Psoas muscle (tissue), 7 donors: ENCODE measurements at regions not wholly inside any gene's neighbourhood (a gene's known extent, or its start where the extent isn't known, plus 50 kb on each side); places are given as distances from the start of the nearest gene placed in this dataset.

ENCODE experiments used
- ATAC-seq, 4 donors: fragments of 200-7000 bp; cut with Tn5 transposase; one replicate each; pipeline ENCODE4 v1.9.1; 2020; ENCODE audit warnings: moderate library complexity in 3 of 4, mild to moderate bottlenecking in 2 of 4
- DNase-seq, 2 donors: peaks; one replicate each; pipeline ENCODE4 v3.0.0-alpha.2; 2020
- H3K27ac ChIP-seq: fragments of 200-600 bp; one replicate; pipeline ENCODE4 v1.8.0; 2022
- H3K27me3 ChIP-seq, 3 donors: fragments of 200-600 bp in 1 of 3; one replicate each; pipeline versions ENCODE4 v1.6.1 to v1.8.0; 2013 to 2022; ENCODE audit warnings: low read length in 2 of 3, mild to moderate bottlenecking in 2 of 3, moderate library complexity in 1 of 3; ENCODE audit not compliant: insufficient read depth in 3 of 3
- H3K36me3 ChIP-seq, 2 donors: fragments of 200-600 bp in 1 of 2; one replicate each; pipeline versions ENCODE4 v1.6.1 to v1.8.0; 2013 to 2022; ENCODE audit warnings: low read depth in 1 of 2, mild to moderate bottlenecking in 1 of 2, moderate library complexity in 1 of 2; ENCODE audit not compliant: insufficient read depth in 1 of 2
- H3K4me1 ChIP-seq: fragments of 200-600 bp; one replicate; pipeline ENCODE4 v1.8.0; 2022
- H3K4me3 ChIP-seq: fragments of 200-600 bp; one replicate; pipeline ENCODE4 v1.8.0; 2022; ENCODE audit warnings: mild to moderate bottlenecking
- H3K9me3 ChIP-seq: fragments of 200-600 bp; one replicate; pipeline ENCODE4 v1.8.0; 2022
- CTCF ChIP-seq: fragments of 200-600 bp; IDR thresholded peaks from one replicate; pipeline ENCODE4 v1.8.0; 2022; ENCODE audit warnings: antibody characterized with exemption
- WGBS, 3 donors: extraction: QIAGEN DNeasy Blood & Tissue Kit; methylation state at CpG; one replicate each; pipeline versions ENCODE4 v1.1.6 to v1.1.7; 2013; 5-methylcytosine and 5-hydroxymethylcytosine counted together
- intact Hi-C, 2 donors: fragments of 100-400 bp; cut with DNase I; formaldehyde crosslinking; loops; one replicate each; pipeline versions ENCODE4 v1.11.0 to v1.14.2; 2022
- donor health status: healthy with polysubstance abuse.
- donor health status: DM: no; HTN: no; CAD: no; lungs with moderate emphysema.
- donor health status: Bipolar disorder and iron deficiency.
- donor health status: healthy.
- donor health status: DM: yes; HTN: yes; CAD: no.
- donor health status: DM: no; HTN: no; CAD: no.
- donor health status: DM: yes; HTN: yes; CAD: no.

DNA sequence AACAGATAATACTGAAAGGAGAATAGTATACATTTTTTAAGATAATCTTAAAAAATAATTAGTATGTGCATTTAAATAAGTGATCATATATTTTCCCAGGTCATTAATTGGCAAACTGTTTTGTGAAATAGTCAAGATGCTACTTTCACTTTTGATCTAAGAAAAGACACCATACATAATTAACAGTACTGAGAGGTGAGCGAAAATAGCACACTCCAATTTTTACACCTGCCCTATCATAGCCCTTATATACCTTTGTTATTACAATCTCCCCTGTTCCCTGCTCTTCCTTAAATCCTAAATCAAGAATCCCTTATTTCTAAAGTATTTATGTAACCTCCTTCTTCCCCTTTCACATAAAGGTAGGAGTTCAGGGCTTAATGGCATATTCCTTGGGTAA is 500.1 kb upstream of the LRATD1 start:
- Histone ChIP-seq H3K4me3 (no peak overlapping the region), H3K9me3 (no peaks in the 10 kb centered on the region), H3K27me3 (no peaks in the 10 kb centered on the region), H3K36me3 (no peaks in the 10 kb centered on the region), H3K27ac (no peak overlapping the region), H3K4me1 (no peaks in the 10 kb centered on the region)
- intact Hi-C loops, result no loop called here
- no peak for DNase-seq
- WGBS, 3 donors, result 90 to 97% (median 93%) methylated on average over 1 of the region's 1 CpG
- TF ChIP-seq CTCF, result no peak
- no peak for ATAC-seq

GRCh38 chr2:14134771-14135170 is 497.7 kb upstream of the LRATD1 start:
- no peak overlapping the region for H3K27ac ChIP-seq
- H3K4me1 ChIP-seq, result no peaks in the 10 kb centered on the region
- no peak overlapping the region for H3K4me3 ChIP-seq
- no peak for ATAC-seq
- no peak for DNase-seq
- 14 to 31% (median 18%) methylated on average over 3 of the region's 3 CpGs for WGBS, 3 donors
- no peak for TF ChIP-seq CTCF
- H3K36me3 ChIP-seq, result no peaks in the 10 kb centered on the region
- no peaks in the 10 kb centered on the region for H3K9me3 ChIP-seq
- intact Hi-C loops, result no loop called here
- H3K27me3 ChIP-seq, result no peaks in the 10 kb centered on the region

- intact Hi-C loops, result no loop called here
- no peak overlapping the region for H3K27ac ChIP-seq
- WGBS, 3 donors, result 92 to 100% (median 94%) methylated on average over 2 of the region's 2 CpGs
- no peaks in the 10 kb centered on the region for H3K27me3 ChIP-seq
- H3K4me3 ChIP-seq, result no peak overlapping the region
- TF ChIP-seq CTCF, result no peak
- no peaks in the 10 kb centered on the region for H3K36me3 ChIP-seq
- H3K9me3 ChIP-seq, result no peaks in the 10 kb centered on the region
- ATAC-seq (no peak), DNase-seq (no peak)
- no peaks in the 10 kb centered on the region for H3K4me1 ChIP-seq
Observed at GRCh38 chr2:14136030-14136429, 496.5 kb upstream of the LRATD1 start.

- DNase-seq, result no peak
- no peak for ATAC-seq
- no peaks in the 10 kb centered on the region for H3K27me3 ChIP-seq
- no peaks in the 10 kb centered on the region for H3K36me3 ChIP-seq
- 52 to 76% (median 57%) methylated on average over 2 of the region's 2 CpGs for WGBS, 3 donors
- H3K4me1 ChIP-seq, result no peaks in the 10 kb centered on the region
- H3K27ac ChIP-seq, result no peak overlapping the region
- intact Hi-C loops, result no loop called here
- no peaks in the 10 kb centered on the region for H3K9me3 ChIP-seq
- no peak for TF ChIP-seq CTCF
- H3K4me3 ChIP-seq, result no peak overlapping the region
Observed at GRCh38 chr2:14137643-14138042, 494.9 kb upstream of the LRATD1 start.

- WGBS, 3 donors, result 79 to 85% (median 83%) methylated on average over 6 of the region's 6 CpGs
- Histone ChIP-seq H3K9me3 (no peaks in the 10 kb centered on the region), H3K27ac (no peak overlapping the region), H3K4me3 (no peak overlapping the region), H3K27me3 (no peaks in the 10 kb centered on the region), H3K36me3 (no peaks in the 10 kb centered on the region), H3K4me1 (no peaks in the 10 kb centered on the region)
- intact Hi-C loops, result no loop called here
- no peak for ATAC-seq
- DNase-seq, result no peak
- TF ChIP-seq CTCF, result no peak
Observed at GRCh38 chr2:14140009-14140550, 492.4 kb upstream of the LRATD1 start.
